Endothelial cell (in vitro differentiated cells): ENCODE measurements at regions not wholly inside any gene's neighbourhood (a gene's known extent, or its start where the extent isn't known, plus 50 kb on each side); places are given as distances from the start of the nearest gene placed in this dataset.

Experiments used
- DNase-seq: peaks from one replicate; pipeline ENCODE4 v3.0.0; 2021; ENCODE audit warnings: low spot score
- H3K27ac Mint-ChIP-seq: one replicate; pipeline ENCODE4 v1.8.0; 2021; ENCODE audit warnings: mixed read lengths, inconsistent platforms; ENCODE audit not compliant: unreplicated experiment
- H3K27me3 Mint-ChIP-seq: one replicate; pipeline ENCODE4 v1.8.0; 2021; ENCODE audit warnings: mild to moderate bottlenecking, moderate library complexity, mixed read lengths, inconsistent platforms; ENCODE audit not compliant: unreplicated experiment
- H3K36me3 Mint-ChIP-seq: one replicate; pipeline ENCODE4 v1.8.0; 2021; ENCODE audit warnings: mild to moderate bottlenecking, low read depth, mixed read lengths, inconsistent platforms; ENCODE audit not compliant: unreplicated experiment
- H3K4me1 Mint-ChIP-seq: one replicate; pipeline ENCODE4 v1.8.0; 2021; ENCODE audit warnings: mild to moderate bottlenecking, mixed read lengths, inconsistent platforms; ENCODE audit not compliant: unreplicated experiment
- H3K4me3 Mint-ChIP-seq: one replicate; pipeline ENCODE4 v1.8.0; 2021; ENCODE audit warnings: mild to moderate bottlenecking, mixed read lengths, inconsistent platforms; ENCODE audit not compliant: unreplicated experiment
- H3K9me3 Mint-ChIP-seq: one replicate; pipeline ENCODE4 v1.8.0; 2021; ENCODE audit warnings: mixed read lengths, inconsistent platforms; ENCODE audit not compliant: unreplicated experiment
- CTCF ChIP-seq: fragments of 200-600 bp; sonication (generic); IDR thresholded peaks from one replicate; pipeline ENCODE4 v1.5.0; 2021; ENCODE audit warnings: antibody characterized with exemption; ENCODE audit not compliant: unreplicated experiment

GRCh38 chr3:72480366-72480765, 367.9 kb downstream of the SHQ1 start:
- H3K4me3 Mint-ChIP-seq = no peak overlapping the region
- H3K36me3 Mint-ChIP-seq = no peaks in the 10 kb centered on the region
- DNase-seq = no peak
- H3K9me3 Mint-ChIP-seq = no peaks in the 10 kb centered on the region
- no peaks in the 10 kb centered on the region for H3K27me3 Mint-ChIP-seq
- H3K27ac Mint-ChIP-seq = no peak overlapping the region
- no peak for TF ChIP-seq CTCF
- peaks cover 7% of the 10 kb centered on the region for H3K4me1 Mint-ChIP-seq

- Mint-ChIP-seq H3K4me3 (no peak overlapping the region), H3K27ac (no peak overlapping the region), H3K36me3 (no peaks in the 10 kb centered on the region), H3K4me1 (peaks cover 7% of the 10 kb centered on the region), H3K9me3 (no peaks in the 10 kb centered on the region), H3K27me3 (no peaks in the 10 kb centered on the region)
- no peak for DNase-seq
- TF ChIP-seq CTCF = no peak
These were observed 368.5 kb downstream of the SHQ1 start for GRCh38 chr3:72479651-72480215.

- H3K9me3 Mint-ChIP-seq = no peaks in the 10 kb centered on the region
- no peaks in the 10 kb centered on the region for H3K27me3 Mint-ChIP-seq
- H3K27ac Mint-ChIP-seq = no peak overlapping the region
- TF ChIP-seq CTCF = no peak
- H3K4me3 Mint-ChIP-seq = no peak overlapping the region
- H3K36me3 Mint-ChIP-seq = no peaks in the 10 kb centered on the region
- no peaks in the 10 kb centered on the region for H3K4me1 Mint-ChIP-seq
- DNase-seq = no peak
These were observed 372.1 kb downstream of the SHQ1 start for GRCh38 chr3:72476139-72476483.

GRCh38 chr3:72475258-72476138, 372.7 kb downstream of the SHQ1 start:
- no peak for TF ChIP-seq CTCF
- H3K4me3 Mint-ChIP-seq = no peak overlapping the region
- no peak overlapping the region for H3K27ac Mint-ChIP-seq
- H3K4me1 Mint-ChIP-seq = no peaks in the 10 kb centered on the region
- H3K27me3 Mint-ChIP-seq = no peaks in the 10 kb centered on the region
- no peaks in the 10 kb centered on the region for H3K36me3 Mint-ChIP-seq
- H3K9me3 Mint-ChIP-seq = no peaks in the 10 kb centered on the region
- no peak for DNase-seq

- DNase-seq = no peak
- no peak overlapping the region for H3K4me3 Mint-ChIP-seq
- H3K9me3 Mint-ChIP-seq = no peaks in the 10 kb centered on the region
- TF ChIP-seq CTCF = no peak
- no peaks in the 10 kb centered on the region for H3K4me1 Mint-ChIP-seq
- no peak overlapping the region for H3K27ac Mint-ChIP-seq
- no peaks in the 10 kb centered on the region for H3K27me3 Mint-ChIP-seq
- H3K36me3 Mint-ChIP-seq = no peaks in the 10 kb centered on the region
These were observed 373.5 kb downstream of the SHQ1 start for GRCh38 chr3:72474775-72475174.
